ENCODE measurements at regions not wholly inside any gene's neighbourhood (a gene's known extent, or its start where the extent isn't known, plus 50 kb on each side); places are given as distances from the start of the nearest gene placed in this dataset.

DNA sequence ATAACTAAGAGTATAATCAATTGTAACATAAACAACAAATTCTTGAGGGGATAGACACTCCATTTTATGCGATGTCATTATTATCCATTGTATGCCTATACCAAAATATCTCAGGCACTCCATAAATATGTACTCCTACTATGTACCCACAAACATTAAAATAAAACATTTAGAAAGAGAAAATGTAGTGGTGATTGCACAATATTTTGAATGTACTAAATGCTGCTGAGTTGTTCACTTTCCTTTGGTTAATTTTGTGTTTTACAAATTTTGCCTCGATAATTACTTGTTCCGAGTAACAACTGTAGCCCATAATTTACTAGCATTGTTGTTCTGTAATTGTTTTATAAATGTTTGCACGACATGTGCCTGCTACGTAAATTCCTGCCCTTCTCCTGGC, 131.3 kb downstream of the DCLK3 start:
- TF ChIP-seq POLR2A (IDR thresholded peaks at IDR 0.05), result no peak
- TF ChIP-seq, protein P1, sequence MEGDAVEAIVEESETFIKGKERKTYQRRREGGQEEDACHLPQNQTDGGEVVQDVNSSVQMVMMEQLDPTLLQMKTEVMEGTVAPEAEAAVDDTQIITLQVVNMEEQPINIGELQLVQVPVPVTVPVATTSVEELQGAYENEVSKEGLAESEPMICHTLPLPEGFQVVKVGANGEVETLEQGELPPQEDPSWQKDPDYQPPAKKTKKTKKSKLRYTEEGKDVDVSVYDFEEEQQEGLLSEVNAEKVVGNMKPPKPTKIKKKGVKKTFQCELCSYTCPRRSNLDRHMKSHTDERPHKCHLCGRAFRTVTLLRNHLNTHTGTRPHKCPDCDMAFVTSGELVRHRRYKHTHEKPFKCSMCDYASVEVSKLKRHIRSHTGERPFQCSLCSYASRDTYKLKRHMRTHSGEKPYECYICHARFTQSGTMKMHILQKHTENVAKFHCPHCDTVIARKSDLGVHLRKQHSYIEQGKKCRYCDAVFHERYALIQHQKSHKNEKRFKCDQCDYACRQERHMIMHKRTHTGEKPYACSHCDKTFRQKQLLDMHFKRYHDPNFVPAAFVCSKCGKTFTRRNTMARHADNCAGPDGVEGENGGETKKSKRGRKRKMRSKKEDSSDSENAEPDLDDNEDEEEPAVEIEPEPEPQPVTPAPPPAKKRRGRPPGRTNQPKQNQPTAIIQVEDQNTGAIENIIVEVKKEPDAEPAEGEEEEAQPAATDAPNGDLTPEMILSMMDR (IDR thresholded peaks at IDR 0.05), result no peak
- ATAC-seq (no peak), DNase-seq (no peak)
- Histone ChIP-seq H3K4me1 (no peaks in the 10 kb centered on the region), H3K9me3 (no peaks in the 10 kb centered on the region), H3K36me3 (replicated peaks in 1 of 2; ENCODE audit: insufficient read depth in 1 of 2, low read depth in 2 of 2) (no peaks in the 10 kb centered on the region), H3K27ac (no peak overlapping the region), H3K27me3 (no peaks in the 10 kb centered on the region), H3K4me3 (no peak overlapping the region)
- WGBS, 2 donors, result 83 to 86% methylated on average over 5 of the region's 5 CpGs
- intact Hi-C loops (cut with DNase I), result no loop called here

DNA sequence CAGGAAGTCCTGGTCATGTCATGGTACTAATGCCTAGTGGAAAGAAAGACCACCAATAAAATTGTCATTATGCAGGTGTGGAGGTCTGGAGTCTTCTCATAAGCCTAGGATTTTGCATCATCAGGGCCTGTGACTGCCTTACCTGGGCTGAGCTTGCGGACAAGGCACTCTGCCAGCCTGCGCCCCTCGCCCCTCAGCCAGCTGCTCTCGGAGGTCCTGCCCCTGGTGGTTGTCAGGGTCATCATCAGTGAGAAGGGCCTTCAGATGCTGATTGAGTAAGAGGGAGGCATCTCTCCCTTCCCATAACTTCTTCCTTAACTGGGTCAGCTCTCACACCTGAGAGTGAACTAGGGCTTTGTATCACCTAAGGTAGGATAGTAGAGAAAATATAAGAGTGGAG, 132.8 kb downstream of the DCLK3 start:
- H3K27ac ChIP-seq, result no peak overlapping the region
- TF ChIP-seq POLR2A (IDR thresholded peaks at IDR 0.05), result no peak
- TF ChIP-seq, protein P1 (IDR thresholded peaks at IDR 0.05), result no peak
- no peak for ATAC-seq
- no peaks in the 10 kb centered on the region for H3K27me3 ChIP-seq
- no peaks in the 10 kb centered on the region for H3K4me1 ChIP-seq
- no peaks in the 10 kb centered on the region for H3K9me3 ChIP-seq
- DNase-seq, result no peak
- WGBS, 2 donors, result 57 to 66% methylated on average over 4 of the region's 4 CpGs
- H3K36me3 ChIP-seq (replicated peaks in 1 of 2; ENCODE audit: insufficient read depth in 1 of 2, low read depth in 2 of 2), result no peaks in the 10 kb centered on the region
- H3K4me3 ChIP-seq, result no peak overlapping the region
- intact Hi-C loops (cut with DNase I), result no loop called here

DNA sequence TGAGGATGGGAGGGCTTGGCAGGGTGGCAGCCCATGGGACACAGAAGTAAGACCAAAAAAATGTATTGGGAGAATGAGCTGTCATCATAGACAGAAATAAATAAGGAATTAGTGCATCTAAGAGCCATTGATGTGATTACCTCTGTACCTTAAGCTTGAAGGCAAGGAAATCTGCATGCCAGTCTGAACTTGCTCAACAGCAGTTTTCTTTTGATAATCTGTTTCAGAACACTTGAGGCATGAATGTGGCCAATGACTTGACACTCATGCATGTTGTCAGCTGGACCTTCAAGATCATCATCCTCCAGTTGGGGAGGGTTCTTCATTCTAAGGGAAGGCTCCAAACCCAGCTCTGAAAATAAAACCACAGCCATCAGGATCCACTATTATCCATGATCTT, 148.5 kb downstream of the DCLK3 start:
- Histone ChIP-seq H3K4me3 (no peak overlapping the region), H3K27me3 (no peaks in the 10 kb centered on the region), H3K4me1 (no peaks in the 10 kb centered on the region), H3K9me3 (no peaks in the 10 kb centered on the region), H3K36me3 (replicated peaks in 1 of 2; ENCODE audit: insufficient read depth in 1 of 2, low read depth in 2 of 2) (no peaks in the 10 kb centered on the region), H3K27ac (no peak overlapping the region)
- ATAC-seq (no peak), DNase-seq (no peak)
- TF ChIP-seq, protein P1 (IDR thresholded peaks at IDR 0.05), result no peak
- TF ChIP-seq POLR2A (IDR thresholded peaks at IDR 0.05), result no peak
- intact Hi-C loops (cut with DNase I), result no loop called here

DNA sequence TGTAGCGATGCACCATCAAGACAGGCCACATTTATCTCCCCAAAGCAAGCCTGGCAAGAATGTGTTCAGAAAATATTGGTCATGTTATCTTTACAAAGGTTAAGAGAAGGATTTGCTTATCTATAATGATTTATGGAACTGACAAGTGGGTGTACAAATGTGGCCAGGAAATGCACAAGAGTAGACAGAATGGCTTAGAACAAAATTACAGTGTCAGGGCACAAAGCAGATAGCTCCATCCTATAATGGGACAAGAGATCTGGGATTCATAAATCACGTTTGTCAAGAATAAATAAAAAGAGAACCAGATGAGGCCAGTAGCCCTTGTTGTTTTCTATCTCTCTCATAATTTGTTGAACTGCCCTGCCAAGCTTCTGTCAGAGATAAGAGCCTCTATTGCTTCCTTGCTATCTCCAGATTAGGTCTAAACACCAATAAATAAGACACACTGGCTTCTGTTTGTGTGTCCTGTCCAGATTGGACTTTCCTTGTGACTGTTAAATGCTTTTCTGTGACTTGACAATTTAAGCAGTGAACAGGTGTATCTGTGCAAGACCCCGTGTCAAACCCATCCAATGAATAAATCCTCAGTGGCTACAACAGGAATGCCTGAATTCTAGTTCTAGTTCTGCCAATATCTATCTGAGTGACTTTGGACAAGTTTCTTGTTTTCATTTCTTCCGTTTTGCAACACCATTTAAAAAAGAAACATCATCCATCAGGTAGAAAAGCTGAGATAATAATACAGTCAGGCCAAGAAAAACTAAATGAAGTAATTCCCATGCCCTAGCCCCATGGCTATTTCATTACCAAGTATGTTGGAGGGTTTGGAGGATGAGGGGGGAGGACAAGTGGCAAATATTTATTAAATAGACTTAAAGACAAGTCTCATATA, 157.2 kb downstream of the DCLK3 start:
- Histone ChIP-seq H3K36me3 (replicated peaks in 1 of 2; ENCODE audit: insufficient read depth in 1 of 2, low read depth in 2 of 2) (no peaks in the 10 kb centered on the region), H3K4me1 (no peaks in the 10 kb centered on the region), H3K9me3 (no peaks in the 10 kb centered on the region), H3K27ac (no peak overlapping the region), H3K27me3 (no peaks in the 10 kb centered on the region), H3K4me3 (no peak overlapping the region)
- 7 to 14% methylated on average over 4 of the region's 4 CpGs for WGBS, 2 donors
- intact Hi-C loops (cut with DNase I), result no loop called here
- ATAC-seq, result no peak
- TF ChIP-seq, protein P1 (IDR thresholded peaks at IDR 0.05), result no peak
- TF ChIP-seq POLR2A (IDR thresholded peaks at IDR 0.05), result no peak
- DNase-seq, result no peak

DNA sequence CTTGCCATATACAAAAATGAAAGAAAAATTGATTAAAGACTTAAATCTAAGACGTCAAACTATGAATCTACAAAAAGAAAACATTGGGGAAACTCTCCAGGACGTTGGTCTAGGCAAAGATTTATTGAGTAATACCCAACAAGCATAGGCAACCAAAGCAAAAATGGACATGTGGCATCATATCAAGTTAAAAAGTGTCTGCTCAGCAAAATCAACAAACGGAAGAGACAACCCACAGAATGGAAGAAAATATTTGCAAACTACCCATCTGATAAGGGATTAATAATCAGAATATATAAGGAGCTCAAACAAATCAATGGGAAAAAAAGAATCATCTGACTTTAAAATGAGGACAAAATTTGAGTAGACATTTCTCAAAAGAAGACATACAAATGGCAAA, 160.9 kb downstream of the DCLK3 start:
- ATAC-seq, result no peak
- intact Hi-C loops (cut with DNase I), result no loop called here
- no peaks in the 10 kb centered on the region for H3K36me3 ChIP-seq (replicated peaks in 1 of 2; ENCODE audit: insufficient read depth in 1 of 2, low read depth in 2 of 2)
- WGBS, 2 donors, result 25 to 32% methylated on average over 3 of the region's 3 CpGs
- no peak overlapping the region for H3K4me3 ChIP-seq
- H3K9me3 ChIP-seq, result no peaks in the 10 kb centered on the region
- TF ChIP-seq, protein P1 (IDR thresholded peaks at IDR 0.05), result no peak
- no peak for TF ChIP-seq POLR2A (IDR thresholded peaks at IDR 0.05)
- H3K4me1 ChIP-seq, result no peaks in the 10 kb centered on the region
- no peak for DNase-seq
- H3K27me3 ChIP-seq, result no peaks in the 10 kb centered on the region
- H3K27ac ChIP-seq, result no peak overlapping the region

Measured in body of pancreas (tissue), 4 donors.